ENCODE measurements at regions not wholly inside any gene's neighbourhood (a gene's known extent, or its start where the extent isn't known, plus 50 kb on each side); places are given as distances from the start of the nearest gene placed in this dataset.
A peak's percentile ranks its signal among the peaks of the same experiment; 100 is the strongest.

DNA sequence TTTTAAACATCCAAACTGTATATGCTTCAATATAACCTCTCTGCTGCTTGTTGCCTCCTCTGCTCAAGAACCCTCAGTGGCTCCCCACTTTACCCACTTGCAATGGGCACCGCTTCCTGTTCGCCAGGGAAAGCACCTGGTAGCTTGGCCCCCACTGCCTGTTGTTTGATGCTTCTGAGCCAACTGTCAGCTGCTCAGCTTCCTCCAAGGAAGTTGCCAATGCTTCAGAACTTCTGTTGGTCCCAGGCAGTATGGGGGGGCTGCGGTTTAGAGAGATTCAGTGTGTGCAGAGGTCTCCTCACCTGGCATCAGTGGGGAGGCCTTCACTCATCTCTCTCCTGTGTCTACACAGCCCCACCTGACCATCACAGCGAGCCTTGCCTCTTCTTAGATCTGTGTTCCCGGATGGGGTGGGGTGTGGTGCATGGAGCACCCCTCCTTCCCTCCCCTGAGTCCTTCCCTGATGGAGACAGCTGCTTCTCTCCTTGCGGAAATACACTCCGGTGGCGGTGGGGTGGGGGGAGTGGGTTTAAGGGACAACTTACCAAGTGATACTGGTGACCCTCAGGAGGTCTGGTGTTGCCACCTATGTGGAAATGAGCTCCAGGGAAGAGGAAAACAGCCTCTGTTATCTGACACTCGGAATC lies 308.1 kb downstream of the CDH26 start:
- H3K4me1 ChIP-seq (ENCODE audit: insufficient read depth, low read length): peaks cover 8% of the 10 kb centered on the region
- no peak overlapping the region for H3K27ac ChIP-seq (ENCODE audit: low read depth in 1 of 2, low read length in 2 of 2)
- ChIA-PET CTCF (no interaction called here), POLR2A (interaction anchor here (1.4 kb wide), 1 partner anchor 326 kb away, joined by 3 read pairs; the partner anchor contains the start of genes FAM217B and PPP1R3D)
- Mint-ChIP-seq H3K4me3 (no peak overlapping the region), H3K27ac (no peak overlapping the region), H3K36me3 (ENCODE audit: low read depth) (no peaks in the 10 kb centered on the region), H3K9me3 (no peaks in the 10 kb centered on the region), H3K4me1 (ENCODE audit: low read depth) (peaks cover 29% of the 10 kb centered on the region), H3K27me3 (no peaks in the 10 kb centered on the region)
- TF ChIP-seq, protein P1, sequence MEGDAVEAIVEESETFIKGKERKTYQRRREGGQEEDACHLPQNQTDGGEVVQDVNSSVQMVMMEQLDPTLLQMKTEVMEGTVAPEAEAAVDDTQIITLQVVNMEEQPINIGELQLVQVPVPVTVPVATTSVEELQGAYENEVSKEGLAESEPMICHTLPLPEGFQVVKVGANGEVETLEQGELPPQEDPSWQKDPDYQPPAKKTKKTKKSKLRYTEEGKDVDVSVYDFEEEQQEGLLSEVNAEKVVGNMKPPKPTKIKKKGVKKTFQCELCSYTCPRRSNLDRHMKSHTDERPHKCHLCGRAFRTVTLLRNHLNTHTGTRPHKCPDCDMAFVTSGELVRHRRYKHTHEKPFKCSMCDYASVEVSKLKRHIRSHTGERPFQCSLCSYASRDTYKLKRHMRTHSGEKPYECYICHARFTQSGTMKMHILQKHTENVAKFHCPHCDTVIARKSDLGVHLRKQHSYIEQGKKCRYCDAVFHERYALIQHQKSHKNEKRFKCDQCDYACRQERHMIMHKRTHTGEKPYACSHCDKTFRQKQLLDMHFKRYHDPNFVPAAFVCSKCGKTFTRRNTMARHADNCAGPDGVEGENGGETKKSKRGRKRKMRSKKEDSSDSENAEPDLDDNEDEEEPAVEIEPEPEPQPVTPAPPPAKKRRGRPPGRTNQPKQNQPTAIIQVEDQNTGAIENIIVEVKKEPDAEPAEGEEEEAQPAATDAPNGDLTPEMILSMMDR (IDR thresholded peaks at IDR 0.05): no peak
- no peaks in the 10 kb centered on the region for H3K9me3 ChIP-seq (ENCODE audit: control insufficient read depth in 1 of 2, insufficient read depth in 1 of 2, low read length in 2 of 2)
- no peaks in the 10 kb centered on the region for H3K27me3 ChIP-seq (ENCODE audit: control insufficient read depth in 1 of 2, insufficient read depth in 2 of 2, low read length in 2 of 2)
- intact Hi-C loops (cut with DNase I, micrococcal nuclease): no loop called here
- no peak overlapping the region for H3K4me3 ChIP-seq (ENCODE audit: low read length)
- H3K36me3 ChIP-seq (ENCODE audit: insufficient read depth, low read length): no peaks in the 10 kb centered on the region
- peak in 6 of 14 experiments; percentile 2 to 38 (median 18) for DNase-seq
- peak; percentile 34 for ATAC-seq (ENCODE audit: poor library complexity)

DNA sequence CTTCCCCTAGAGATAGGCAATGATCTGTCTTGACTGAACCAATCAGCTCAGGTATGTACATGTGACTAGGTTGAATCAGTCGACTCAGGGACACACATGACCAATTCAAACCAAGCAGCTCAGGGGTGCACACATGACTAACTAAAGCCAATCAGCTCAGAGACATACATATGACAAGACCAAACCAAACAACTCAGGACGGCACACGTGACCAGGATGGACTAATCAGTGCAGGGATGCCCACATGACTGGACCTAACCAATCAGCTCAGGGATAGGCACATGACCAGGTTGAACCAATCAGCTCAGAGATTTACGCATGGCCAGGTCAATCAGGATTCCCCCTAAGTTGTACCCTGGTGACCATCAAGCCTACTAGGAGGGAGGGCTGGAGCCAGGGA lies 310.3 kb downstream of the CDH26 start:
- peaks cover 44% of the 10 kb centered on the region for H3K4me1 Mint-ChIP-seq (ENCODE audit: low read depth)
- H3K36me3 Mint-ChIP-seq (ENCODE audit: low read depth): no peaks in the 10 kb centered on the region
- H3K27me3 Mint-ChIP-seq: no peaks in the 10 kb centered on the region
- H3K27ac Mint-ChIP-seq: no peak overlapping the region
- Histone ChIP-seq H3K27me3 (ENCODE audit: control insufficient read depth in 1 of 2, insufficient read depth in 2 of 2, low read length in 2 of 2) (no peaks in the 10 kb centered on the region), H3K27ac (ENCODE audit: low read depth in 1 of 2, low read length in 2 of 2) (no peak overlapping the region), H3K4me3 (ENCODE audit: low read length) (no peak overlapping the region), H3K4me1 (ENCODE audit: insufficient read depth, low read length) (peaks cover 10% of the 10 kb centered on the region), H3K9me3 (ENCODE audit: control insufficient read depth in 1 of 2, insufficient read depth in 1 of 2, low read length in 2 of 2) (no peaks in the 10 kb centered on the region), H3K36me3 (ENCODE audit: insufficient read depth, low read length) (no peaks in the 10 kb centered on the region)
- H3K9me3 Mint-ChIP-seq: no peaks in the 10 kb centered on the region
- no peak overlapping the region for H3K4me3 Mint-ChIP-seq
- POLR2A ChIA-PET: no interaction called here
- CTCF ChIA-PET: no interaction called here
- TF ChIP-seq, protein P1 (IDR thresholded peaks at IDR 0.05): no peak
- intact Hi-C loops (cut with DNase I, micrococcal nuclease): no loop called here
- ATAC-seq (ENCODE audit: poor library complexity): no peak
- no peak for DNase-seq

DNA sequence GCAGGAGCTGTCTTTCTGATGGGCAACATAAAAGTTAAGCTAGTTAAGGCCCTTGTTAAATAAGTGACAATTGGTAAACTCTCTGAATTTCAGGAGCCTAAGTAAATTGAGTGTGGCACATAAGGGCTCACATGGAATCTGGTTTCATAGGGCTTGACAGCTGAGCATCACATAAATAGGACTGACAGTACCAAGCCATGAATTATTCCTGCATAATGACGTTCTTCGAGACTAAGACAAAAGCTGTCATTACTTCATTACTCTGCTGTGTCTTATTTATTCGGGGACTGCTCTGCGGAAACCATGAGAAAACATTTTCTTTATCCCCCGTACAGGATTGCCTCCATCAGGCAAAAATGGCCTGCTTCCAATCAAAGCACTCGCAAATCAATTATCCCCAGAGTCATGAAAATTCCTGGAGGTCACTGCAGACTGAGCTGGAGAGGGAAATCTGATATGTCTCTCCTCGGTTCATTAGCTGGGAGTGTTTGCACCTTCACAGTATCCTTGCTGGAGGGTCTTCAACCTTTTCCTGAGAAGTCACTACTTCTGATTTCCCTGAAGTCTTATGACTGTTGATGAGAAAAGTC lies 311.4 kb downstream of the CDH26 start:
- ATAC-seq (ENCODE audit: poor library complexity) (no peak), DNase-seq (no peak)
- CTCF ChIA-PET: no interaction called here
- no peaks in the 10 kb centered on the region for H3K9me3 ChIP-seq (ENCODE audit: control insufficient read depth in 1 of 2, insufficient read depth in 1 of 2, low read length in 2 of 2)
- H3K27me3 ChIP-seq (ENCODE audit: control insufficient read depth in 1 of 2, insufficient read depth in 2 of 2, low read length in 2 of 2): no peaks in the 10 kb centered on the region
- Mint-ChIP-seq H3K36me3 (ENCODE audit: low read depth) (no peaks in the 10 kb centered on the region), H3K27me3 (no peaks in the 10 kb centered on the region), H3K9me3 (no peaks in the 10 kb centered on the region), H3K4me3 (no peak overlapping the region), H3K4me1 (ENCODE audit: low read depth) (peaks cover 43% of the 10 kb centered on the region), H3K27ac (peak overlapping the region; percentile 21)
- intact Hi-C loops (cut with DNase I, micrococcal nuclease): no loop called here
- no peaks in the 10 kb centered on the region for H3K36me3 ChIP-seq (ENCODE audit: insufficient read depth, low read length)
- TF ChIP-seq, protein P1 (IDR thresholded peaks at IDR 0.05): no peak
- H3K4me3 ChIP-seq (ENCODE audit: low read length): no peak overlapping the region
- no peak overlapping the region for H3K27ac ChIP-seq (ENCODE audit: low read depth in 1 of 2, low read length in 2 of 2)
- POLR2A ChIA-PET: no interaction called here
- peaks cover 15% of the 10 kb centered on the region for H3K4me1 ChIP-seq (ENCODE audit: insufficient read depth, low read length)

All from CD4-positive, alpha-beta T cell (primary cell).